ENCODE measurements at regions not wholly inside any gene's neighbourhood (a gene's known extent, or its start where the extent isn't known, plus 50 kb on each side); places are given as distances from the start of the nearest gene placed in this dataset.
"Not testable (repeated sequence)": the region's sequence is repeated elsewhere in the genome, so short reads cannot be mapped to it uniquely, and the experiment has no call there.

GRCh38 chr2:87401726-87402345 is 346.1 kb upstream of the PLGLB2 start (continued):
- no peak for TF ChIP-seq ZFP30 (CRISPR knock-in tag; IDR thresholded peaks at IDR 0.05)
- TF ChIP-seq ISL1 (CRISPR knock-in tag; IDR thresholded peaks at IDR 0.05), result no peak

GRCh38 chr2:87403893-87404175 is 344.1 kb upstream of the PLGLB2 start:
- no peak for TF ChIP-seq ZFP30 (CRISPR knock-in tag; IDR thresholded peaks at IDR 0.05)
- no peak for TF ChIP-seq BACH2 (CRISPR knock-in tag; IDR thresholded peaks at IDR 0.05; ENCODE audit: borderline replicate concordance)
- TF ChIP-seq PATZ1 (CRISPR knock-in tag; IDR thresholded peaks at IDR 0.05; ENCODE audit: borderline replicate concordance), result no peak
- no peak for TF ChIP-seq PPARA (CRISPR knock-in tag; IDR thresholded peaks at IDR 0.05; ENCODE audit: borderline replicate concordance)
- TF ChIP-seq ISL1 (CRISPR knock-in tag; IDR thresholded peaks at IDR 0.05), result no peak
- TF ChIP-seq TCF4 (CRISPR knock-in tag; IDR thresholded peaks at IDR 0.05; ENCODE audit: borderline replicate concordance), result no peak
- no peak for TF ChIP-seq ESRRG (CRISPR knock-in tag; IDR thresholded peaks at IDR 0.05)
- TF ChIP-seq, protein P1, sequence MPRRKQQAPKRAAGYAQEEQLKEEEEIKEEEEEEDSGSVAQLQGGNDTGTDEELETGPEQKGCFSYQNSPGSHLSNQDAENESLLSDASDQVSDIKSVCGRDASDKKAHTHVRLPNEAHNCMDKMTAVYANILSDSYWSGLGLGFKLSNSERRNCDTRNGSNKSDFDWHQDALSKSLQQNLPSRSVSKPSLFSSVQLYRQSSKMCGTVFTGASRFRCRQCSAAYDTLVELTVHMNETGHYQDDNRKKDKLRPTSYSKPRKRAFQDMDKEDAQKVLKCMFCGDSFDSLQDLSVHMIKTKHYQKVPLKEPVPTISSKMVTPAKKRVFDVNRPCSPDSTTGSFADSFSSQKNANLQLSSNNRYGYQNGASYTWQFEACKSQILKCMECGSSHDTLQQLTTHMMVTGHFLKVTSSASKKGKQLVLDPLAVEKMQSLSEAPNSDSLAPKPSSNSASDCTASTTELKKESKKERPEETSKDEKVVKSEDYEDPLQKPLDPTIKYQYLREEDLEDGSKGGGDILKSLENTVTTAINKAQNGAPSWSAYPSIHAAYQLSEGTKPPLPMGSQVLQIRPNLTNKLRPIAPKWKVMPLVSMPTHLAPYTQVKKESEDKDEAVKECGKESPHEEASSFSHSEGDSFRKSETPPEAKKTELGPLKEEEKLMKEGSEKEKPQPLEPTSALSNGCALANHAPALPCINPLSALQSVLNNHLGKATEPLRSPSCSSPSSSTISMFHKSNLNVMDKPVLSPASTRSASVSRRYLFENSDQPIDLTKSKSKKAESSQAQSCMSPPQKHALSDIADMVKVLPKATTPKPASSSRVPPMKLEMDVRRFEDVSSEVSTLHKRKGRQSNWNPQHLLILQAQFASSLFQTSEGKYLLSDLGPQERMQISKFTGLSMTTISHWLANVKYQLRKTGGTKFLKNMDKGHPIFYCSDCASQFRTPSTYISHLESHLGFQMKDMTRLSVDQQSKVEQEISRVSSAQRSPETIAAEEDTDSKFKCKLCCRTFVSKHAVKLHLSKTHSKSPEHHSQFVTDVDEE (CRISPR knock-in tag; IDR thresholded peaks at IDR 0.05), result no peak
- TF ChIP-seq ZNF8 (CRISPR knock-in tag; IDR thresholded peaks at IDR 0.05), result no peak
- no peak for TF ChIP-seq RARB (CRISPR knock-in tag; IDR thresholded peaks at IDR 0.05)
- TF ChIP-seq ZFP3 (CRISPR knock-in tag; IDR thresholded peaks at IDR 0.05), result no peak
- TF ChIP-seq ZNF565 (CRISPR knock-in tag; conservative IDR thresholded peaks at IDR 0.05; ENCODE audit: low read depth), result no peak
- no peak for TF ChIP-seq SNAI2 (CRISPR knock-in tag; IDR thresholded peaks at IDR 0.05)
- no peak for ATAC-seq

- ATAC-seq, result not testable (repeated sequence)
Observed at GRCh38 chr2:87404411-87405255, 343.3 kb upstream of the PLGLB2 start.

DNA sequence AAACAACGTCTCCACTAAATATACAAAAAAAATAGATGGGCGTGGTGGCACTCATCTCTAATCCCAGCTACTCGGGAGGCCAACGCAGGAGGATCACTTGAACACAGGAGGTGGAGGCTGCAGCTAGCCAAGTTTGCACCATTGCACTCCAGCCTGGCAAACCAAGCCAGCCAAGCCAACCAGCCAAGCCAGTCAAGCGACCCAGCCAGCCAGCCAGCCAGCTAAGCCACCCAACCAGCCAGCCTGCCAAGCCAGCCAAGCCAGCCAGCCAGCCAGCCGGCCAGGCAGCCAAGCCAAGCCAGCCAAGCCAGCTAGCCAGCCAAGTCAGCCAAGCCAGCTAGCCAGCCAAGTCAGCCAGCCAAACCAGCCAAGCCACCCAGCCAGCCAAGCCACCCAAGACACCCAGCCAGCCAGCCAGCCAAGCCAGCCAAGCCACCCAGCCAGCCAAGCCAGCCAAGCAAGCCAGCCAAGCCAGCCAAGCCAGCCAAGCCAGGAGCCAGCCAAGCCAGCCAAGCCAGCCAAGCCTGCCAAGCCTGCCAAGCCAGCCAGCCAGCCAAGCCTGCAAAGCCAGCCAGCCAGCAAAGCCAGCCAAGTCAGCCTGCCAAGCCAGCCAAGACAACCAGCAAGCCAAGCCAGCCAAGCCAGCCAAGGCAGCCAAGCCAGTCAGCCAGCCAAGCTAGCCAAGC is 342.2 kb upstream of the PLGLB2 start:
- not testable (repeated sequence) for ATAC-seq

DNA sequence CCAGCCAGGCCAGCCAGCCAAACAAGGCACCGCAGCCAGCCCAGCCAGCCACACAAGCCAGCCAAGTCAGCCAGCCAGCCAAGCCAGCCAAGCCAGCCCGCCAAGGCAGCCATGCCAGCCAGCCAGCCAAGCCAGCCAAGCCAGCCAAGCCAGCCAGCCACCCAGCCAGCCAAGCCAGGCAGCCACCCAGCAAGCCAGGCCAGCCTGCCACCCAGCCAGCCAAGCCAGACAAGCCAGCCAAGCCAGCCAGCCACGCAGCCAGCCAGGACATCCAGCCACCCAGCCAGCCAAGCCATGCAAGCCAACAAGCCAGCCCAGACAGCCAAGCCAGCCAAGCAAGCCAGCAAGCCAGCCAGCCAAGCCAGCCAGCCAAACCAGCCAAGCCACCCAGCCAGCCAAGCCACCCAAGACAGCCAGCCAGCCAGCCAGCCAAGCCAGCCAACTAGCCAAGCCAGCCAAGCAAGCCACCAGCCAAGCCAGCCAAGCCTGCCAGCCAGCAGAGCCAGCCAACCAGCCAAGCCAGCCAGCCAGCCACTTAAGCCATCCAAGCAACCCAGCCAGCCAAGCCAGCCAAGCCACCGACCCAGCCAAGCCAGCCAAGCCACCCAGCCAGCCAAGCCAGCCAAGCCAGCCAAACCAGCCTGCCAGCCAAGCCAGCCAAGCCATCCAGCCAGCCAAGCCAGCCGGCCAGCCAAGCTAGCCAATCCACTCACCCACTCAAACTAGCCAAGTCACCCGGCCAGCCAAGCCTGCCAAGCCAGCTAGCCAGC is 341.3 kb upstream of the PLGLB2 start:
- not testable (repeated sequence) for ATAC-seq

- not testable (repeated sequence) for ATAC-seq
Observed at GRCh38 chr2:87409601-87410000, 338.3 kb upstream of the PLGLB2 start.

GRCh38 chr2:87410371-87410770 is 337.5 kb upstream of the PLGLB2 start:
- not testable (repeated sequence) for ATAC-seq

GRCh38 chr2:87412036-87412820 is 335.7 kb upstream of the PLGLB2 start:
- not testable (repeated sequence) for ATAC-seq

DNA sequence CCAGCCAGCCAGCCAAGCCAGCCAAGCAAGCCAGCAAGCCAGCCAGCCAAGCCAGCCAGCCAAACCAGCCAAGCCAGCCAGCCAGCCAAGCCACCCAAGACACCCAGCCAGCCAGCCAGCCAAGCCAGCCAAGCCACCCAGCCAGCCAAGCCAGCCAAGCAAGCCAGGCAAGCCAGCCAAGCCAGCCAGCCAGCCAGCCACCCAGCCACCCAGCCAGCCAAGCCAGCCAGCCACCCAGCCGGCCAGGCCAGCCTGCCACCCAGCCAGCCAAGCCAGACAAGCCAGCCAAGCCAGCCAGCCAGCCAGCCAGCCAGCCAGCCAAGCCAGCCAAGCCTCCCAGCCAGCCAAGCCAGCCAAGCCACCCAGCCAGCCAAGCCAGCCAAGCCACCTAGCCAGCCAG is 333.6 kb upstream of the PLGLB2 start:
- not testable (repeated sequence) for ATAC-seq

DNA sequence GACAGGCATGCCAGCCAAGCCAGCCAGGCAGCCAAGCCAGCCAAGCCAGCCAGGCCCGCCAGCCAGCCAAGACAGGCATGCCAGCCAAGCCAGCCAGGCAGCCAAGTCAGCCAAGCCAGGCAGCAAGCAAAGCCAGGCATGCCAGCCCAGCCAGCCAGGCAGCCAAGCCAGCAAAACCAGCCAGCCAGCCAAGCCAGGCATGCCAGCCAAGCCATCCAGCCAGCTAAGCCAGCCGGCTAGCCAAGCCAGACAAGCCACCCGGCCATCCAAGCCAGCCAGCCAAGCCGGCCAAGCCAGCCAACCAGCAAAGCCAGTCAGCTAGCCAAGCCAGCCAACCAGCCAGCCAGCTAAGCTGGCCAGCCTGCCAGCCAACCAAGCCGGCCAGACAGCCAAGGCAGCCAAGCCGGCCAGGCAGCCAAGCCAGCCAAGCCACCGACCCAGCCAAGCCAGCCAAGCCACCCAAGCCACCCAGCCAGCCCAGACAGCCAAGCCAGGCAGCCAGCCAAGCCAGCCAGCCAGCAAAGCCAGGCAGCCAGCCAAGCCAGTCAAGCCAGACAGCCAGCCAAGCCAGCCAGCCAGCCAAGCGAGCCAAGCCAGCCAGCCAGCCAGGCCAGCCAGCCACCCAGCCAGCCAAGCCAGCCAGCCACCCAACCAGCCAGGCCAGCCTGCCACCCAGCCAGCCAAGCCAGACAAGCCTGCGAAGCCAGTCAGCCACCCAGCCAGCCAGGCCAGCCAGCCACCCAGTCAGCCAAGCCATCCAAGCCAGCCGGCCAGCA is 332.9 kb upstream of the PLGLB2 start:
- ATAC-seq, result not testable (repeated sequence)

DNA sequence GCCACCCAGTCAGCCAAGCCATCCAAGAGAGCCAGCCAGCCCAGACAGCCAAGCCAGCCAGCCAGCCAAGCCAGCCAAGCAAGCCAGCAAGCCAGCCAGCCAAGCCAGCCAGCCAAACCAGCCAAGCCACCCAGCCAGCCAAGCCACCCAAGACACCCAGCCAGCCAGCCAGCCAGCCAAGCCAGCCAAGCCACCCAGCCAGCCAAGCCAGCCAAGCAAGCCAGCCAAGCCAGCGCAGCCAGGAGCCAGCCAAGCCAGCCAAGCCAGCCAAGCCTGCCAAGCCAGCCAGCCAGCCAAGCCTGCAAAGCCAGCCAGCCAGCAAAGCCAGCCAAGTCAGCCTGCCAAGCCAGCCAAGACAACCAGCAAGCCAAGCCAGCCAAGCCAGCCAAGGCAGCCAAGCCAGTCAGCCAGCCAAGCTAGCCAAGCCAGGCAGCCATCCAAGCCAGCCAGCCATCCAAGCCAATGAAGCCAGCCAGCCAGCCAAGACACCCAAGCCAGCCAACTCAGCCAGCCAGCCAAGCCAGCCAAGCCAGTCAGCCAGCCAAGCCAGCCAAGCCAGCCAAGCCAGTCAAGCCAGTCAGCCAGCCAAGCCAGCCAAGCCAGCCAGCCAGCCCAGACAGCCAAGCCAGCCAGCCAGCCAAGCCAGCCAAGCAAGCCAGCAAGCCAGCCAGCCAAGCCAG is 332.2 kb upstream of the PLGLB2 start:
- ATAC-seq, result not testable (repeated sequence)

DNA sequence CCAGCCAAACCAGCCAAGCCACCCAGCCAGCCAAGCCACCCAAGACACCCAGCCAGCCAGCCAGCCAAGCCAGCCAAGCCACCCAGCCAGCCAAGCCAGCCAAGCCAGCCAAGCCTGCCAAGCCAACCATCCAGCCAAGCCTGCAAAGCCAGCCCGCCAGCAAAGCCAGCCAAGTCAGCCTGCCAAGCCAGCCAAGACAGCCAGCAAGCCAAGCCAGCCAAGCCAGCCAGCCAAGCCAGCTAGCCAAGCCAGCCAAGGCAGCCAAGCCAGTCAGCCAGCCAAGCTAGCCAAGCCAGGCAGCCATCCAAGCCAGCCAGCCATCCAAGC is 331.7 kb upstream of the PLGLB2 start:
- ATAC-seq, result not testable (repeated sequence)

Data from SK-N-SH treated with all-trans-retinoic acid at 6 μM for 48 hours (cell line).